Nephron progenitor cell (in vitro differentiated cells): ENCODE measurements at regions not wholly inside any gene's neighbourhood (a gene's known extent, or its start where the extent isn't known, plus 50 kb on each side); places are given as distances from the start of the nearest gene placed in this dataset.

Experiments used
- DNase-seq: peaks from one replicate; pipeline ENCODE4 v3.0.0; 2021
- H3K27ac Mint-ChIP-seq: 2 replicates; pipeline ENCODE4 v1.8.0; 2021; ENCODE audit warnings: mild to moderate bottlenecking, moderate library complexity, mixed read lengths
- H3K27me3 Mint-ChIP-seq: 2 replicates; pipeline ENCODE4 v1.8.0; 2021; ENCODE audit warnings: mild to moderate bottlenecking, low read depth, mixed read lengths; ENCODE audit not compliant: poor library complexity
- H3K36me3 Mint-ChIP-seq: 2 replicates; pipeline ENCODE4 v1.8.0; 2021; ENCODE audit warnings: low read depth, mixed read lengths
- H3K4me1 Mint-ChIP-seq: 2 replicates; pipeline ENCODE4 v1.8.0; 2021; ENCODE audit warnings: mixed read lengths
- H3K4me3 Mint-ChIP-seq: 2 replicates; pipeline ENCODE4 v1.8.0; 2021; ENCODE audit warnings: mild to moderate bottlenecking, moderate library complexity, mixed read lengths
- H3K9me3 Mint-ChIP-seq: 2 replicates; pipeline ENCODE4 v1.8.0; 2021; ENCODE audit warnings: mild to moderate bottlenecking, moderate library complexity, mixed read lengths
- CTCF ChIP-seq: fragments of 200-600 bp; sonication (generic); IDR thresholded peaks from 2 replicates; pipeline ENCODE4 v1.5.0; 2021; ENCODE audit warnings: antibody characterized with exemption

- no peak overlapping the region for H3K4me3 Mint-ChIP-seq
- H3K36me3 Mint-ChIP-seq: no peaks in the 10 kb centered on the region
- no peak for TF ChIP-seq CTCF
- H3K9me3 Mint-ChIP-seq: peaks cover 15% of the 10 kb centered on the region
- H3K27ac Mint-ChIP-seq: no peak overlapping the region
- H3K4me1 Mint-ChIP-seq: peaks cover 30% of the 10 kb centered on the region
- H3K27me3 Mint-ChIP-seq: peaks cover 2% of the 10 kb centered on the region
- no peak for DNase-seq
Measured at GRCh38 chr3:59698091-59698490, 648.3 kb upstream of the CFAP20DC start.

- peaks cover 30% of the 10 kb centered on the region for H3K4me1 Mint-ChIP-seq
- no peak for TF ChIP-seq CTCF
- no peak overlapping the region for H3K4me3 Mint-ChIP-seq
- H3K27ac Mint-ChIP-seq: no peak overlapping the region
- DNase-seq: no peak
- H3K36me3 Mint-ChIP-seq: no peaks in the 10 kb centered on the region
- H3K27me3 Mint-ChIP-seq: peaks cover 6% of the 10 kb centered on the region
- peaks cover 28% of the 10 kb centered on the region for H3K9me3 Mint-ChIP-seq
Measured at GRCh38 chr3:59696783-59697182, 647.0 kb upstream of the CFAP20DC start.

GRCh38 chr3:59695860-59696259 lies 646.0 kb upstream of the CFAP20DC start:
- no peak overlapping the region for H3K27ac Mint-ChIP-seq
- no peak overlapping the region for H3K4me3 Mint-ChIP-seq
- H3K4me1 Mint-ChIP-seq: peaks cover 20% of the 10 kb centered on the region
- H3K27me3 Mint-ChIP-seq: peaks cover 9% of the 10 kb centered on the region
- H3K36me3 Mint-ChIP-seq: no peaks in the 10 kb centered on the region
- peaks cover 28% of the 10 kb centered on the region for H3K9me3 Mint-ChIP-seq
- TF ChIP-seq CTCF: no peak
- DNase-seq: no peak

- TF ChIP-seq CTCF: no peak
- Mint-ChIP-seq H3K36me3 (no peaks in the 10 kb centered on the region), H3K27me3 (peaks cover 6% of the 10 kb centered on the region), H3K27ac (no peak overlapping the region), H3K4me3 (no peak overlapping the region), H3K4me1 (no peaks in the 10 kb centered on the region), H3K9me3 (peaks cover 25% of the 10 kb centered on the region)
- no peak for DNase-seq
Measured at GRCh38 chr3:59692117-59692516, 642.3 kb upstream of the CFAP20DC start.

DNA sequence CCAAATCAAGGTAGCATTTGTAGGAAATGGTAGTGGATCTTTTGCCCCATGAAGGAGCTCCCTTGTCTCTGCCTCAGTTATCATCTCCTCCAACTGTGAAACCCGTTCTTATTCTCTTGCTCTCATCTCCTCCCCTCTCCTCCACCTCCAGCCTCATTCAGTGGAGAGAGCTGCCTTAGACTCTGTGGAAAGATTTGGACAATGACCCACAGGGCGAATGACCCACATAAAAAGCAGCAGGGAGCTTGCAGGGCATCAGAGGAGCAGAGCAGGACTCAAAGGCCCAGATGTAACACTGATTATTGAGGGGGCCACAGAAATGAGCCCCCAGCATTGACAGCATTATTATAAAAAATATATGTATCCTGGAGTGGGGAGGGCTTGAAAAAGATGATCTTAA lies 641.1 kb upstream of the CFAP20DC start:
- no peak for TF ChIP-seq CTCF
- peaks cover 6% of the 10 kb centered on the region for H3K27me3 Mint-ChIP-seq
- no peak overlapping the region for H3K4me3 Mint-ChIP-seq
- peaks cover 18% of the 10 kb centered on the region for H3K9me3 Mint-ChIP-seq
- H3K36me3 Mint-ChIP-seq: no peaks in the 10 kb centered on the region
- no peak for DNase-seq
- H3K27ac Mint-ChIP-seq: no peak overlapping the region
- H3K4me1 Mint-ChIP-seq: no peaks in the 10 kb centered on the region

DNA sequence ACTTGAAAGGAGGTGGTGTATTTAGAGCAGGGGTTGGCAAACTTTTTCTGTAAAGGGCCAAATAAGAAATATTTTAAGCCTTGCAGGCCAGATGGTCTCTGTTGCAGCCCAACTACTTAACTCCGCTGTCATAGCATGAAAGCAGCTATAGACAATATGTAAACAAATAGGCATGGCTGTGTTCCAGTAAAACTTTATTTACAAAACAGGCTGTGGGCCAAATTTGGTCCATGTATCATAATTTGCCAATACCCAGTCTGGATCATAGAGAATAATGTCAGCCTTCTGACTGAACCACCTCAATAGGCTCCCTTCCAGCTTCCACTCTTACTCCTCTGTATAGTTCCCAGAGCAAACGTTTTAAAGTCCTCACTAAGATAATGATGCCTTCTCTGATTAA lies 638.8 kb upstream of the CFAP20DC start:
- TF ChIP-seq CTCF: no peak
- H3K4me3 Mint-ChIP-seq: no peak overlapping the region
- H3K27me3 Mint-ChIP-seq: peaks cover 6% of the 10 kb centered on the region
- no peak for DNase-seq
- no peaks in the 10 kb centered on the region for H3K4me1 Mint-ChIP-seq
- H3K27ac Mint-ChIP-seq: no peak overlapping the region
- H3K9me3 Mint-ChIP-seq: peaks cover 15% of the 10 kb centered on the region
- H3K36me3 Mint-ChIP-seq: no peaks in the 10 kb centered on the region
